Midbrain (tissue), 1 donor: ENCODE measurements at regions not wholly inside any gene's neighbourhood (a gene's known extent, or its start where the extent isn't known, plus 50 kb on each side); places are given as distances from the start of the nearest gene placed in this dataset.
A peak's percentile ranks its signal among the peaks of the same experiment; 100 is the strongest.
"Not testable (repeated sequence)": the region's sequence is repeated elsewhere in the genome, so short reads cannot be mapped to it uniquely, and the experiment has no call there.

Source experiments
- DNase-seq: peaks from one replicate; lab custom pipeline; 2025; lab: John Stamatoyannopoulos, UW

GRCh38 chr11:114805431-114805830, 127.1 kb downstream of the NXPE2 start:
- not testable (repeated sequence) for DNase-seq

GRCh38 chr11:114811971-114812370, 133.6 kb downstream of the NXPE2 start:
- no peak for DNase-seq

GRCh38 chr11:114812733-114813132, 134.4 kb downstream of the NXPE2 start:
- DNase-seq = no peak

- no peak for DNase-seq
Observed at GRCh38 chr11:114813189-114813718, 134.9 kb downstream of the NXPE2 start.

GRCh38 chr11:114815176-114815575, 136.8 kb downstream of the NXPE2 start:
- DNase-seq = no peak

GRCh38 chr11:114815761-114816160, 137.4 kb downstream of the NXPE2 start:
- no peak for DNase-seq

GRCh38 chr11:114816791-114817190, 138.5 kb downstream of the NXPE2 start:
- DNase-seq = no peak

GRCh38 chr11:114818382-114818781, 140.1 kb downstream of the NXPE2 start:
- DNase-seq = no peak

- no peak for DNase-seq
Observed at GRCh38 chr11:114819028-114819427, 140.7 kb downstream of the NXPE2 start.

- DNase-seq = no peak
Observed at GRCh38 chr11:114820621-114821020, 142.3 kb downstream of the NXPE2 start.

GRCh38 chr11:114821621-114822412, 143.5 kb downstream of the NXPE2 start:
- DNase-seq = no peak

- DNase-seq = no peak
Observed at GRCh38 chr11:114826910-114827442, 148.6 kb downstream of the NXPE2 start.

- peak; percentile 2 for DNase-seq
Observed at GRCh38 chr11:114827736-114828135, 149.4 kb downstream of the NXPE2 start.

GRCh38 chr11:114832532-114833125, 154.3 kb downstream of the NXPE2 start:
- DNase-seq = no peak

GRCh38 chr11:114836161-114836560, 157.8 kb downstream of the NXPE2 start:
- DNase-seq = no peak

- no peak for DNase-seq
Observed at GRCh38 chr11:114844896-114845295, 166.6 kb downstream of the NXPE2 start.

- DNase-seq = no peak
Observed at GRCh38 chr11:114845766-114846415, 167.6 kb downstream of the NXPE2 start.

GRCh38 chr11:114846416-114846791, 168.1 kb downstream of the NXPE2 start:
- peak; percentile 28 for DNase-seq

GRCh38 chr11:114847306-114847975, 169.1 kb downstream of the NXPE2 start:
- no peak for DNase-seq

GRCh38 chr11:114848027-114848426, 169.7 kb downstream of the NXPE2 start:
- DNase-seq = no peak

- DNase-seq = no peak
Observed at GRCh38 chr11:114857281-114857680, 179.0 kb downstream of the NXPE2 start.

GRCh38 chr11:114864896-114865295, 186.6 kb downstream of the NXPE2 start:
- DNase-seq = no peak
